Ovary (tissue), 3 donors: ENCODE measurements at regions not wholly inside any gene's neighbourhood (a gene's known extent, or its start where the extent isn't known, plus 50 kb on each side); places are given as distances from the start of the nearest gene placed in this dataset.

Experiments
- CTCF ChIP-seq, 3 donors: fragments of 450-650 bp in 2 of 3; fragments of 200-600 bp in 1 of 3; IDR thresholded peaks; one replicate each; pipeline versions ENCODE4 v1.5.1 to v1.8.0; 2016 to 2022; ENCODE audit warnings: antibody characterized with exemption in 3 of 3, mild to moderate bottlenecking in 1 of 3
- EP300 ChIP-seq: sonication (generic); formaldehyde crosslinking; IDR thresholded peaks from one replicate; pipeline ENCODE4 v1.6.1; 2017; ENCODE audit warnings: antibody characterized with exemption
- POLR2A ChIP-seq: fragments of 450-650 bp; IDR thresholded peaks from one replicate; pipeline ENCODE4 v1.6.1; 2017; ENCODE audit warnings: antibody characterized with exemption, mild to moderate bottlenecking, moderate library complexity
- donor health status: DM: no; HTN: no; CAD: no.

- TF ChIP-seq POLR2A = no peak
- TF ChIP-seq CTCF (IDR thresholded peaks at IDR 0.05) = no peak
- TF ChIP-seq EP300 = no peak
These were observed 110.8 kb upstream of the GALNT17 start for GRCh38 chr7:71021131-71021530.
